Bone marrow (tissue), 2 donors: ENCODE measurements at regions not wholly inside any gene's neighbourhood (a gene's known extent, or its start where the extent isn't known, plus 50 kb on each side); places are given as distances from the start of the nearest gene placed in this dataset.
A peak's percentile ranks its signal among the peaks of the same experiment; 100 is the strongest.
"Not testable (repeated sequence)": the region's sequence is repeated elsewhere in the genome, so short reads cannot be mapped to it uniquely, and the experiment has no call there.

ENCODE experiments used
- DNase-seq, 2 donors: peaks; one replicate each; lab custom pipeline; 2025; lab: John Stamatoyannopoulos, UW

DNA sequence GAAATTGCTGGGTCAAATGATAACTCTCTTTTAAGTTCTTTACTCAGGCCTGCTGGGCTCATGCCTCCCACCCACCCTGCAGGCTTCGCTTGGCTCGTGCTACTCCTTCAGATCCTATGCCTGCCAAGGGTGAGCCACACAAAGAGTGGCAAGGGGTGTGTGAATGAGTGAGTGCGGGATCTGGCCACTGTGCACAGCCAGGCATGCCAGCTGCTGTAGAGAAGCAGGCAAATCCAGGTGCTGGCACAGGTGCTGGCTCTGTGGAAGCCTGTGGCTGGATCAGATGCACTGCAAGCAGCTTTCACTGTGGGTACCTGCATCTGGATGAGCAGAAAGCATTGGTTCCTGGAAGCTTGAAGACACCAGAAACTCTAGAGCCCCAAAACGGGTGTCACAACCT lies 1055.7 kb upstream of the EPHA6 start:
- no peak for DNase-seq

GRCh38 chr3:95759614-95760301 lies 1054.6 kb upstream of the EPHA6 start:
- no peak for DNase-seq

DNA sequence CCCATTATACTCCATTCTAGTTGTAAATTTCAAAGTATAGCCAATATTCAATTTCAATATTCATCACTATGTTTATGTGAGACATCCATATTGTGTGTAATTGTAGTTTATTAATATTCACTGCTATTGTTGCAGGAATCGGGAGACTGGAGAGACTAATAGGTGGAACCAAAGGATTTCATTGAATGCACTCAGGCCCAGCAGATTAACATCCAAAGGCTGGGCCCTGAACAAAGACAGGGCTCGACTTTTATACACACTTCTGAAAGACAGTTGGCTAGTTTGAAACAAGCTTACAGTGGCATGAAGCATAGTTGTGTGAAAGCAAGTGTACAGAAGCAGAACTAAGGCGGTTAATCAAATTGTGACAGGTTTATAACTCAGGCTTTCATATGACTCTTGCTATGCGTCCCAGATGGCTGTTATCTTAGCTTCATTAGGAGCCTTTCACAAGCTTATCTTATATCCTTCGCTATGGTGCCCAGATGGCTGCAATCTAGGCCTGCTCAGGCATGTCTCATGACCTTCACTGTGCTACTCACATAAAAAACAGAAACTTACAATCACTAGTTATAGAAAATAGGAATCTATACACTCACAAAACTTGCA lies 1038.8 kb upstream of the EPHA6 start:
- no peak for DNase-seq

DNA sequence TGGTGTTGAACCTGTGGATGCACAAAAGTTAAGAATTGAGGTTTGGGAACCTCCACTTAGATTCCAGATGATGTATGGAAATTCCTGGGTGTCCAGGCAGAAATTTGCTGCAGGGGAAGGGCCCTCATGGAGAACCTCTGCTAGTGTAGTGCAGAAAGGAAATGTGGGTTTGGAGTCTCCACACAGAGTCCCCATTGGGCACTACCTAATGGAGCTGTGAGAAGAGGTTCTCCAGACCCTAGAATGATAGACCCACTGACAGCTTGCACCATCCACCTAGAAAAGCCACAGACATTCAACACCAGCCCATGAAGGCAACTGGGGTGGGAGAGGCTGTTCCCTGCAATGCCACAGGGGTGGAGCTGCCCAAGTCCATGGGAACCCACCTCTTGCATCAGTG lies 1032.8 kb upstream of the EPHA6 start:
- no peak for DNase-seq

DNA sequence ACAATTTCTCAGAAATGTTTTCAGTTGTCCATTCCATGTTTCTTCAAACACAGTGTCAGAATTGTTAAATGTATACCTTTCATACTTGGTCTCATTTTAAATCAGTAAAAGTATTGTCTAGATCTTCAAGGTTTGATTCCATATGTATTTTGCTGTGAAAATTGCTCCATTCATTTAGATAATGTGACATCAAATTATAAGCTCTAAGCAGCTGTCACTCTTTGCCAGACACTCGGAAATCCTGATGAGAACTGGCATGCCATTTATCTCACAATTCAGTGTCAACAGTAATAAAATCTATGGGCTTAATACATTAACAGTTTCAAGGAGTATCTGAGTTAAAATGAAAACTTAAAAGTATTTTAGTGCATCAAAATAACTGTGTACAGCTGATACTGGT lies 1025.3 kb upstream of the EPHA6 start:
- no peak for DNase-seq

GRCh38 chr3:95797081-95797480 lies 1017.3 kb upstream of the EPHA6 start:
- no peak for DNase-seq

GRCh38 chr3:95798628-95799027 lies 1015.8 kb upstream of the EPHA6 start:
- no peak for DNase-seq

GRCh38 chr3:95810462-95810861 lies 1003.9 kb upstream of the EPHA6 start:
- no peak for DNase-seq

DNA sequence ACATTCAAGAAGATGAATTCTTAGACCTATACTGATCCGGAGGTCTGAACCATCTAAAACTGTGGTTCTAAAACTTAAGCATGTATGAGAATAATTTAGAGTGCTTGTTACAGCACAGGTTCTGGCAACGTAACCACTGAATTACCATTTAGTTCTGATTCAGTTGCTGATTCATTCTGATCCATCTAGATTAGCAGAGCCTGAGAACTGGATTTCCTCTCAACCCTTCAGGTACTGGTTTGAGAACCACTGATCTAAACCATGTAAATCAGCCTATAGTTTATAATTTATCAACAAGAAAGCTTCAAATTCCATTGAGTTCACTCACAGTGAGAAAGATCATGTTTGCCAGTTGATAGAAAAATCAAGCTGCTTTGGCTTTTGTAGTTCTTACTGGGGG lies 1001.1 kb upstream of the EPHA6 start:
- DNase-seq, result no peak

DNA sequence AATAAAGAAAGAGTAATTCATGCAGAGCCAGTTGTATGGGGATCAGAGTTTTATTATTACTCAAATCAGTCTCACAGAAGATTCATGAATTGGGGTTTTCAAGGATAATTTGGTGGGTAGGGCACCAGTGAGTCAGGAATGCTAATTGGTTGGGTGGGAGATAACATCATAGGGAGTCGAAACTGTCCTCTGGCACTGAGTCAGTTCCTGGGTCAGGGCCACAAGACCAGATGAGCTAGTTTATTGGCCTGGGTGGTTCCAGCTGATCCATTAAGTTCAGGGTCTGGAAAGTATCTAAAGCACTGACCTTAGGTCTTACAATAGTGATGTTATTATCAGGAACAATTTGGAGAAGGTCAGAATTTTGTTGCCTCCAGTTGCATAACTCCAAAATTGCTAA lies 998.6 kb upstream of the EPHA6 start:
- no peak for DNase-seq

- no peak for DNase-seq
These were observed 988.0 kb upstream of the EPHA6 start for GRCh38 chr3:95826419-95826818.

- no peak for DNase-seq
These were observed 982.2 kb upstream of the EPHA6 start for GRCh38 chr3:95832146-95832545.

- not testable (repeated sequence) for DNase-seq
These were observed 953.8 kb upstream of the EPHA6 start for GRCh38 chr3:95860628-95861027.

GRCh38 chr3:95883801-95884200 lies 930.6 kb upstream of the EPHA6 start:
- no peak for DNase-seq

DNA sequence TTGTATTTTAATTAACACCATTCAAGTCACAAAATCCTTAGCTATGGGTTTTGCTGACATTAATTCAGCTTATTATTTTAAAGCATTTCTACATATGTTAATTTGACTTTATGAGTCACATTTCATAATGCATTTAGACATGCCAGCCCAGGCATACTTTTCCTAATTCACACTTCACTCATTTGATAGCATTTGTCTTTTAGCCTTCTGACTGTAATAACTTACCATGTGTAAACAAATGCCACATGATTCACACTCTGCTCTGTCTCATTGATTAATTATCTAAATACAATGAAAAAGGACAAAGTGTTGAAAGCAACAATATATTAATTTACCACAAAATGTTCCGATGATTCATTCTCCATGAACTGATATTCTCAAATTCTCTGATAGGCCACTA lies 927.8 kb upstream of the EPHA6 start:
- no peak for DNase-seq

GRCh38 chr3:95887114-95887513 lies 927.3 kb upstream of the EPHA6 start:
- DNase-seq, result no peak

- DNase-seq, result no peak
These were observed 919.6 kb upstream of the EPHA6 start for GRCh38 chr3:95894820-95895219.

GRCh38 chr3:95899494-95899893 lies 914.9 kb upstream of the EPHA6 start:
- DNase-seq, result no peak

DNA sequence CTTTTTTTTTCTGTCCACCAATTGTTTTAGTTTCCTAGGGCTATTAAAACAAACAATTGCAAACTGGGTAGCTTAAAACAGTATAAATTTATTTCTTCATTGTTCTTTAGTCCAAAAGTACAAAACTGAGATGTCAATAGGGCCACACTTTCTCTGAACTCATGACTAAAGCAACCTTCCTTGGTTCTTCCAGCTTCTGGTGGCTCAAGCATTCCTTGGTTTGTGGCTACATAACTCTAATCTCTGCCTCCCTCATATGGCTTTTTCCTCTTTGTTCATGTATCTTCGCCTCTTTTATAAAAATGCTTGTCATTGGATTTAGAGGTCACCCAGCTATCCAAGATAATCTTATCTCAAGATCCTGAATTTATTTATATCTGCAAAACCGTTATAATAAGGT lies 914.5 kb upstream of the EPHA6 start:
- no peak for DNase-seq

DNA sequence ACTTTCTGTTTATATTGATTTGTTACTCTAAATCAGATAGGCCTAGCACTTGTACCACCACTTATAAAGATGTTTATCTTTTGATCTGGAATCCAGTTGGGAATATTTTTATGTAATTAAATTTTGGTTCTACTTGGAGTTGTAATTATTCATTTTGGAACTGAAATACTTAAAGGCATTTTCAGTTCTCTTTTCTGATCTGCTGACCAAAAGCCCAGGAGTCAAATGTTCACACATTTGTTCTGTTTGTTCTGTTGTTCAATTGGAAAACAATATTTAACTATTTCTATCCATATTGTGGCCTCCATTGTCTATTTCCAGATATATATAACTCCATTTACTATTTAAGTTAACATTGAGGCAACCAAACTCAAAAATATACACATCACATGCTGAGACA lies 912.4 kb upstream of the EPHA6 start:
- DNase-seq, result no peak

- no peak for DNase-seq
These were observed 909.2 kb upstream of the EPHA6 start for GRCh38 chr3:95905182-95905581.

DNA sequence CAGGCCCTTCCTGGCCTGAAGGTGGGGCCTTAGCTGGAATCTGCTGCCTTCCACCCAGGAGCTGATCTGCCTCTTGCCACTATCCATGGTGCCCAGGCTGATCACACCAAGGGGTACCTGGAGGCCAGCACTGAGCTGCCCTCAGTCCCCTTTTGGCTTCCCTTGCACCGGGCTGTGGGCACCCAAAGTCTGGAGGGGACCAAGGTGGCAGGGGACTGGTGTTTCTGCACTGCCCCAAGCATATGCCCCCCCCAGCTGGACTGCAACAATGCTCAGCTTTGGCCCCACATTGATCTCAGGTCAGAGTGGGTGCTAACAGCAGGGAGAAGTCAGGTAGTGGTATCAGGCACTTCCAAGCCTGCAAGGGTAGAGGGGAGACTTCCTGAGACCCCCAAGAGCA lies 902.6 kb upstream of the EPHA6 start:
- no peak for DNase-seq

GRCh38 chr3:95923496-95924210 lies 890.7 kb upstream of the EPHA6 start:
- DNase-seq, result peak in 1 of 2 donors; percentile 1
